Ovary (tissue), 7 donors: ENCODE measurements at regions not wholly inside any gene's neighbourhood (a gene's known extent, or its start where the extent isn't known, plus 50 kb on each side); places are given as distances from the start of the nearest gene placed in this dataset.
"Not testable (repeated sequence)": the region's sequence is repeated elsewhere in the genome, so short reads cannot be mapped to it uniquely, and the experiment has no call there.

ENCODE experiments used
- DNase-seq, 5 donors: peaks; one replicate each; pipeline ENCODE4 v3.0.0-alpha.2; 2019 to 2020
- H3K27ac ChIP-seq, 2 donors: fragments of 200-600 bp; one replicate each; pipeline versions ENCODE4 v1.5.1 to v1.8.0; 2019 to 2022
- H3K27me3 ChIP-seq: fragments of 200-600 bp; one replicate; pipeline ENCODE4 v1.8.0; 2022
- H3K36me3 ChIP-seq: fragments of 200-600 bp; sonication (generic); one replicate; pipeline ENCODE4 v1.5.1; 2019
- H3K4me1 ChIP-seq: one replicate; pipeline ENCODE4 v1.8.1; 2013; ENCODE audit warnings: mild to moderate bottlenecking, moderate library complexity; ENCODE audit not compliant: insufficient read depth
- H3K4me3 ChIP-seq: fragments of 200-600 bp; sonication (generic); one replicate; pipeline ENCODE4 v1.5.1; 2017
- H3K9me3 ChIP-seq, 2 donors: fragments of 200-600 bp in 1 of 2; sonication (generic) in 1 of 2; one replicate each; pipeline versions ENCODE4 v1.5.1 to v1.8.1; 2013 to 2019; ENCODE audit warnings: mild to moderate bottlenecking in 1 of 2, moderate library complexity in 1 of 2
- EP300 ChIP-seq: sonication (generic); formaldehyde crosslinking; IDR thresholded peaks from one replicate; pipeline ENCODE4 v1.6.1; 2017; ENCODE audit warnings: antibody characterized with exemption
- POLR2A ChIP-seq: fragments of 450-650 bp; IDR thresholded peaks from one replicate; pipeline ENCODE4 v1.6.1; 2017; ENCODE audit warnings: antibody characterized with exemption, mild to moderate bottlenecking, moderate library complexity
- WGBS, 3 donors: extraction: QIAGEN DNeasy Blood & Tissue Kit in 1 of 3; methylation state at CpG; one replicate each; pipeline versions ENCODE4 v1.1.5 to v1.1.7; 2013 to 2017; 5-methylcytosine and 5-hydroxymethylcytosine counted together
- intact Hi-C, 4 donors: fragments of 100-400 bp; cut with DNase I; formaldehyde crosslinking; loops; one replicate each; pipeline versions ENCODE4 v1.11.0 to v1.15.1; 2022 to 2023
- TF ChIP-seq, protein P1 (sequence below), 3 donors: fragments of 450-650 bp in 2 of 3; fragments of 200-600 bp in 1 of 3; IDR thresholded peaks; one replicate each; pipeline versions ENCODE4 v1.5.1 to v1.8.0; 2016 to 2022; ENCODE audit warnings: antibody characterized with exemption in 3 of 3, mild to moderate bottlenecking in 1 of 3
- donor health status: DM: no; HTN: no; CAD: no; lungs with moderate emphysema.
- donor health status: DM: no; HTN: no; CAD: no.
- donor health status: Bipolar disorder and iron deficiency.
- donor health status: DM: no; HTN: no; CAD: no.
- donor health status: DM: yes; HTN: yes; CAD: no.

GRCh38 chr19:34620134-34620533 lies 56.8 kb downstream of the SCGB2B2 start:
- H3K27me3 ChIP-seq, intact Hi-C loops, H3K4me3 ChIP-seq, H3K27ac ChIP-seq, DNase-seq, H3K9me3 ChIP-seq, H3K4me1 ChIP-seq, H3K36me3 ChIP-seq: not testable (repeated sequence)

DNA sequence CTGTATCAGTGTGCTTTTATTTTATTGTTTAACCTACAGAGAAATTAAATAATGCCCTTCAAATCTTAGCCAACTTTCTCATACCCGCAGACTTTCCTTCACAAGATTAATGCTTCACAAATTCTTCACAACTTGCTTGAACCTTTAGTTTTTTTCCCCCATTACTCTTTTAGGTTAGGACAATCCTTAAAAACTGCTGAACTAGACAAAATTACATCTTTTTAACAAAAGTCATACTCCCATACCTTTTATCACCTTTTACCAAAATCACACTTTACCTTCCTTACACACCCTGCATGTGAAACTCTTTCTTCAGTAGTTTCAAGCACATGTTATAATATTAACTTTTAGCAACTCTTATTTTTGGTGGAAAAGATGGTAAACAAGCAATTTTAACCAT lies 58.5 kb downstream of the SCGB2B2 start:
- Histone ChIP-seq H3K27me3 (no peaks in the 10 kb centered on the region), H3K27ac (no peak overlapping the region), H3K36me3 (no peaks in the 10 kb centered on the region), H3K4me1 (no peaks in the 10 kb centered on the region), H3K9me3 (no peaks in the 10 kb centered on the region), H3K4me3 (no peak overlapping the region)
- WGBS, 3 donors = 96 to 100% (median 96%) methylated on average over 1 of the region's 1 CpG
- intact Hi-C loops = no loop called here
- no peak for DNase-seq
- TF ChIP-seq EP300 = no peak
- TF ChIP-seq, protein P1, sequence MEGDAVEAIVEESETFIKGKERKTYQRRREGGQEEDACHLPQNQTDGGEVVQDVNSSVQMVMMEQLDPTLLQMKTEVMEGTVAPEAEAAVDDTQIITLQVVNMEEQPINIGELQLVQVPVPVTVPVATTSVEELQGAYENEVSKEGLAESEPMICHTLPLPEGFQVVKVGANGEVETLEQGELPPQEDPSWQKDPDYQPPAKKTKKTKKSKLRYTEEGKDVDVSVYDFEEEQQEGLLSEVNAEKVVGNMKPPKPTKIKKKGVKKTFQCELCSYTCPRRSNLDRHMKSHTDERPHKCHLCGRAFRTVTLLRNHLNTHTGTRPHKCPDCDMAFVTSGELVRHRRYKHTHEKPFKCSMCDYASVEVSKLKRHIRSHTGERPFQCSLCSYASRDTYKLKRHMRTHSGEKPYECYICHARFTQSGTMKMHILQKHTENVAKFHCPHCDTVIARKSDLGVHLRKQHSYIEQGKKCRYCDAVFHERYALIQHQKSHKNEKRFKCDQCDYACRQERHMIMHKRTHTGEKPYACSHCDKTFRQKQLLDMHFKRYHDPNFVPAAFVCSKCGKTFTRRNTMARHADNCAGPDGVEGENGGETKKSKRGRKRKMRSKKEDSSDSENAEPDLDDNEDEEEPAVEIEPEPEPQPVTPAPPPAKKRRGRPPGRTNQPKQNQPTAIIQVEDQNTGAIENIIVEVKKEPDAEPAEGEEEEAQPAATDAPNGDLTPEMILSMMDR (IDR thresholded peaks at IDR 0.05) = no peak
- TF ChIP-seq POLR2A = no peak

DNA sequence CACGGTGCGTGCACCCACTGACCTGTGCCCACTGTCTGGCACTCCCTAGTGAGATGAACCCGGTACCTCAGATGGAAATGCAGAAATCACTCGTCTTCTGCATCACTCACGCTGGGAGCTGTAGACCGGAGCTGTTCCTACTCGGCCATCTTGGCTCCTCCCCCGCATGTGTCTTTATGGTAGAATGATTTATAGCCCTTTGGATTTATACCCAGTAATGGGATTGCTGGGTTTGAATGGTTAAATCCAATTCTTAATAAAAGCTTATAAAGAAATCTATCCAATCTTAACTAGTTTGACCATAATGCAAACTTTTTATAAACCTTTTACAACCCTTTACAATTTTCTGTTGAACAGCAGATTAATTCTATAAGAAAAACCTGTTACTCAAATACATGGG lies 59.0 kb downstream of the SCGB2B2 start:
- H3K27ac ChIP-seq, H3K9me3 ChIP-seq, H3K27me3 ChIP-seq, H3K4me1 ChIP-seq, DNase-seq, H3K36me3 ChIP-seq, H3K4me3 ChIP-seq, intact Hi-C loops: not testable (repeated sequence)
- 76 to 87% (median 86%) methylated on average over 8 of the region's 8 CpGs for WGBS, 3 donors

- no peaks in the 10 kb centered on the region for H3K27me3 ChIP-seq
- TF ChIP-seq EP300 = no peak
- TF ChIP-seq, protein P1 (IDR thresholded peaks at IDR 0.05) = no peak
- TF ChIP-seq POLR2A = no peak
- intact Hi-C loops = no loop called here
- no peak for DNase-seq
- no peaks in the 10 kb centered on the region for H3K9me3 ChIP-seq
- no peak overlapping the region for H3K27ac ChIP-seq
- no peak overlapping the region for H3K4me3 ChIP-seq
- H3K4me1 ChIP-seq = no peaks in the 10 kb centered on the region
- no peaks in the 10 kb centered on the region for H3K36me3 ChIP-seq
These were observed 74.0 kb downstream of the SCGB2B2 start for GRCh38 chr19:34603003-34603402.

DNA sequence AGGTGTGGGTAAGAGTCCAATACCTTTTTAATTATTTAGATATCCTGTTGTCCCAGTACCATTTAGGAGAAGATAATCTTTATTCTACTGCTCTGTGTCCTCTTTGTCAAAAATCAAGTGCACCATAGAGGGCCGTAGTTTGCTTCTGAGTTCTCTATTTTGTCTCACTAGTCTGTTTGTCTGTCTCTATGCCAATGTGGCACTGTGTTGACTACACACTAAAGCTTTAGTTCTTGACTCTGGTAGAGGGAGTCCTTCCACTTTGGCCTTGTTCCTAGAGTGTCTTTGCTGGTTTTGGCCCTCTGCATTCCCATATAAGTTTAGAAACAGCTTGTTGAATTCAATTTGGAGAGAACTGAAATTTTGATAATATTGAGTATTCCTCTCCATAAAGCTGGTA lies 75.9 kb downstream of the SCGB2B2 start:
- TF ChIP-seq POLR2A = no peak
- TF ChIP-seq, protein P1 (IDR thresholded peaks at IDR 0.05) = no peak
- no peak for TF ChIP-seq EP300
- Histone ChIP-seq H3K36me3 (no peaks in the 10 kb centered on the region), H3K27me3 (no peaks in the 10 kb centered on the region), H3K4me1 (no peaks in the 10 kb centered on the region), H3K27ac (no peak overlapping the region), H3K9me3 (no peaks in the 10 kb centered on the region), H3K4me3 (no peak overlapping the region)
- WGBS, 3 donors = 88 to 94% (median 92%) methylated on average over 1 of the region's 1 CpG
- no peak for DNase-seq
- intact Hi-C loops = no loop called here

GRCh38 chr19:34600366-34600765 lies 76.6 kb downstream of the SCGB2B2 start:
- TF ChIP-seq, protein P1 (IDR thresholded peaks at IDR 0.05) = no peak
- TF ChIP-seq POLR2A = no peak
- no peak for TF ChIP-seq EP300
- H3K9me3 ChIP-seq = no peaks in the 10 kb centered on the region
- H3K27me3 ChIP-seq = no peaks in the 10 kb centered on the region
- DNase-seq = no peak
- intact Hi-C loops = no loop called here
- WGBS, 3 donors = 69 to 77% (median 72%) methylated on average over 4 of the region's 4 CpGs
- H3K4me3 ChIP-seq = no peak overlapping the region
- H3K27ac ChIP-seq = no peak overlapping the region
- H3K4me1 ChIP-seq = no peaks in the 10 kb centered on the region
- no peaks in the 10 kb centered on the region for H3K36me3 ChIP-seq
